IPS-20b (cell line): ENCODE measurements at regions not wholly inside any gene's neighbourhood (a gene's known extent, or its start where the extent isn't known, plus 50 kb on each side); places are given as distances from the start of the nearest gene placed in this dataset.
"Not testable (repeated sequence)": the region's sequence is repeated elsewhere in the genome, so short reads cannot be mapped to it uniquely, and the experiment has no call there.

Experiments
- H3K27ac ChIP-seq: one replicate; pipeline ENCODE4 v1.5.1; 2013; ENCODE audit warnings: low read length
- H3K27me3 ChIP-seq: 2 replicates; pipeline ENCODE4 v1.6.1; 2013; ENCODE audit warnings: mild to moderate bottlenecking, low read length, inconsistent platforms; ENCODE audit not compliant: insufficient read depth
- H3K36me3 ChIP-seq: 2 replicates; pipeline ENCODE4 v1.6.1; 2013; ENCODE audit warnings: low read depth, mild to moderate bottlenecking, inconsistent platforms, low read length, moderate library complexity; ENCODE audit not compliant: insufficient read depth
- H3K4me1 ChIP-seq: 2 replicates; pipeline ENCODE4 v1.6.1; 2013; ENCODE audit warnings: mild to moderate bottlenecking, control low read depth, inconsistent platforms, low read length, moderate library complexity; ENCODE audit not compliant: insufficient read depth
- H3K4me3 ChIP-seq: 2 replicates; pipeline ENCODE4 v1.5.1; 2013; ENCODE audit warnings: mild to moderate bottlenecking, low read length, inconsistent platforms
- H3K9ac ChIP-seq: 2 replicates; pipeline ENCODE4 v1.6.1; 2013; ENCODE audit warnings: low read depth, mild to moderate bottlenecking, inconsistent platforms, low read length, moderate library complexity
- H3K9me3 ChIP-seq: 2 replicates; pipeline ENCODE4 v1.6.1; 2013; ENCODE audit warnings: mild to moderate bottlenecking, low read depth, low read length, inconsistent platforms; ENCODE audit not compliant: insufficient read depth

DNA sequence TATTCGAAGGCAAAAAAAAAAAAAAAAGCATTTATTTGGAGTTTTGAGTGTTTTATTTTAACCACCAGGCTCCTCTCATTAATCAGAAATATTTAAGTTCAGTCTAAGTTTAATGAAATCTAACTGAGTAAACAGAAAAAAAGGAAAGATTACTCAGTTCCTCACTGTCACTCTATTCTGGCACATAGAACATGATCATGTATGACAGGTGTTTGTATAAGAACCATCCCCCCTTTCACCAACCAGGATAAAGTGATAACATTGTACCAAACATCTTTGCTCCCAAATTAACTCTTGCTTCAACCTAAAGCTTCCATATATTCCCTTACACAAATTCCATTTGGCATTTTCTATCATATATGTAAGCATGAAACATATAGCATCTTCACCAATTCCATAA is 176.2 kb upstream of the HSF2 start:
- H3K27me3 ChIP-seq, result no peaks in the 10 kb centered on the region
- no peak overlapping the region for H3K4me3 ChIP-seq
- H3K27ac ChIP-seq, result no peak overlapping the region
- no peaks in the 10 kb centered on the region for H3K9me3 ChIP-seq
- H3K36me3 ChIP-seq, result no peaks in the 10 kb centered on the region
- no peak overlapping the region for H3K9ac ChIP-seq
- H3K4me1 ChIP-seq, result no peaks in the 10 kb centered on the region

DNA sequence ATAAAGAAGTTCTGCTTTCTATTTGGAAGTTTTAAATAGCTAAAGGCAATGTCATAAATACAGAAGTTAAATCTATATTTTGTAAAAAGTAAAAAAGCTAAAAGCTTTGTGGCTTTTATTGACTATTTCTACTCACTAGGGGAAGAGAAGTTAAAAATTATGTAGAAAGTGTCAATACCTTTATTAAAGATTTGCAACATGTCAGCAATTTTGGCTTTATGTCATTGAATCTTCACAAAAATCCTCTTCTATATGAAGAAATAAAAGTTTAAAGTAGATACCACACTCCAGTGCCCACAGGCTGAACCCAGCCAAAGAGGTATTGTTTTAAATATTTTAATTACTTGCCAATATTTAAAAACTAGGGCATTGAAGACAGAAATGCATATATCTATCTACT is 160.6 kb upstream of the HSF2 start:
- no peak overlapping the region for H3K4me3 ChIP-seq
- H3K9me3 ChIP-seq, result no peaks in the 10 kb centered on the region
- H3K36me3 ChIP-seq, result no peaks in the 10 kb centered on the region
- no peak overlapping the region for H3K9ac ChIP-seq
- no peaks in the 10 kb centered on the region for H3K27me3 ChIP-seq
- H3K4me1 ChIP-seq, result no peaks in the 10 kb centered on the region
- no peak overlapping the region for H3K27ac ChIP-seq

DNA sequence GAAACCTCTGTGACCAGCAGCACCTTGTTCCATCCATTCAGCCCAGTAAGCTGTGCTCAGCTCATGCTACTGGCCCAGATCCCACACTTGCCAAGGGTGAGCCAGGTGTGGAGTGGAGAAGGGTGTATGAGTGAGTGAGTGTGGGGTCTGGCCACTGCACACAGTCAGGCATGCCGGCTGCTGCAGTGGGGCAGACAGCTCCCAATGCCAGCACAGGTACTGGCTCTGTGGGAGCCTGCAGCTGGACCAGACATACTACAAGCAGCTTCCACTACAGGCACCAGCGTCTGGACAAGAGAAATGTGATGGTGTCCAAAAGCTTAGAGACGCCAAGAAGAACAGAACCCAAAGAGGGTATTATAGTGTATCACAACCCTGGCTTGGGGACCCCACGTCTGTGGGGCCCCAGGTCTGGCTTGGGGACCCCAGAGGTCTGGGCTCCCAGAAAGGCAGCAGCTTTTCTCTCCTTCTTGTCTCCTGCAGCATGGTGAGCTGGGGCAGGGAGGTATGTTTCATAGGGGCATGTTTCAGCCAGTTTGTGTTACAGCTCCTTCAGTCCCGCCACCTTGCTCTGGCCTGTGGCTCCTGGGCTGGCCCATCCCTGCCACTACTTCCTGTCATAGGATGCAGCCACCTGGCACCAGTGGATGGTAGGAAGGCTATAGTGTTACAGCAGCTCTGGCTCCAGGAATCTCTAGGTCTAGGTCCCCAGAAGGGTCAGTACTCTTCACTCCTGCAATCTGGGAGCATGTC is 152.4 kb upstream of the HSF2 start:
- Histone ChIP-seq H3K9ac (no peak overlapping the region), H3K27me3 (no peaks in the 10 kb centered on the region), H3K9me3 (no peaks in the 10 kb centered on the region), H3K4me3 (no peak overlapping the region), H3K36me3 (no peaks in the 10 kb centered on the region), H3K4me1 (no peaks in the 10 kb centered on the region), H3K27ac (no peak overlapping the region)

DNA sequence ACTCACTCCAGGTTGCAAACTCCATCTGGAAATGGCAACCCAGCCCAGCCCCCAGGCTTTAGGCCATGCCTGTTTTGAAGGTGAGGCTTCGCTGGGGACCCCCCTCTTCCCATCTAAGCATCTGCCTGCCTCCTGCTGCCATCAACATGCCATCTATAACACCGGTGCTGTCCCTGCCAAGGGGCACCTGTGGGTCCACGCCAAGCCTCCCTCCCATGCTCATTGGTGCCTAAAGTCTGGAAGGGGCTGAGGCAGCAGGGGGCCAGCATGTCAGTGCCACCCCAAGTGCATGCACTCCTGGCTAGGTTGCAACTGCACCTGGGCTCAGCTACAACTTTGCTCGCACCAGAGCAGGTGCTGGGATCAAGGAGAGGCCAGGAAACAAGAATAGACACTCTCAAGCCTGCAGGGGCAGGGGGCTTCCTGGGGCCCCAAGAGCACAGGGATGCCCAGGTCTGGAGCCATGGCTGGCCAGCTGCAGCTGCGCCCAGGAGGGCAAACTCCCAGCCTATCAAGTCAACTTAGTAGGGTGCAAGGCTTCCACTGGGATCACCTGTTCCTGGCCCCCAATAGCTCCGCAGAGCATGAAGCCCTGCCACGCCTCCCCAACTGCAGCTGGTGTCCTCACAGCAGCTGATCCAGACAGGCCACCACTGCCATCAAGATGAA is 151.3 kb upstream of the HSF2 start:
- Histone ChIP-seq H3K27me3 (no peaks in the 10 kb centered on the region), H3K9ac (no peak overlapping the region), H3K9me3 (no peaks in the 10 kb centered on the region), H3K27ac (no peak overlapping the region), H3K36me3 (no peaks in the 10 kb centered on the region), H3K4me3 (no peak overlapping the region), H3K4me1 (no peaks in the 10 kb centered on the region)

DNA sequence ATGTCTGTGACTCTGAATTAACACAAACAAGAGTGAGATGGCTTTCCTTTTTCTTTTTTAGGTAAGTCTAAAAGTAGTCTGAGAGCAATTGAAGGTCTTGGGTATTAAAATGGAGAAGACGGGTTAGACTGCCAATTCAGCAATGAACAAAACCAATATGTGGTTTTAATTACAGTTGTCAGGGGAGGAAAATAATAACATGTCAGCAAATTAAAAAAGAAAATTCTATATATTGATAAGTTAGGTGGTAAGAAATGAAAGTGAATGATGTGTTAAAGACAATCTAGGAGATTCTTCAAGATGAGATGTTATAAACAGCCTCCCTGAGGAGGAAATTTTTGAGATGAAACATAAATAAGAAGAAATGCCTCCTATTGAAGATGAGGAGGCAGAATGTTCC is 150.6 kb upstream of the HSF2 start:
- Histone ChIP-seq H3K9me3 (no peaks in the 10 kb centered on the region), H3K4me3 (no peak overlapping the region), H3K27ac (no peak overlapping the region), H3K4me1 (no peaks in the 10 kb centered on the region), H3K9ac (no peak overlapping the region), H3K36me3 (no peaks in the 10 kb centered on the region), H3K27me3 (no peaks in the 10 kb centered on the region)

DNA sequence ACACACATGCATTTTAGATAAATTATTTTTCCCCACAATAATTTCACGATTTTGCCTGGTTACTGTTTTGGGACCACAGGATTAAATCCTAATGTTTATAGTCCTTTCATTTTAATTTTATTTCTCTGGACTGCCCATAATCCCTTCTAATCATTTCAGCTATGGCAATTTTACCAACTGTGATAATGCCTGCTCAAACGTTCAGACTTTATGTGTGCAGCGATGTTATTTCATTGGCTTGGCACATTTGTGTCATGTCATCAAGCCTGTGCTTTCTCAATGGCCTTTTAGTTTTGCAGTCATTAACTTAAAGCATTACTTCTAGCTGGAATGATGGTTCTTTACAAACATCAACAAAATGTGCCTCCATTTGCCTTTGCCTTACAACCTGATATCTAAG is 140.6 kb upstream of the HSF2 start:
- Histone ChIP-seq H3K9ac (no peak overlapping the region), H3K4me3 (no peak overlapping the region), H3K4me1 (peaks cover 6% of the 10 kb centered on the region; the same call in 1 of the 2 replicates), H3K27me3 (no peaks in the 10 kb centered on the region), H3K36me3 (no peaks in the 10 kb centered on the region), H3K27ac (no peak overlapping the region), H3K9me3 (no peaks in the 10 kb centered on the region)

DNA sequence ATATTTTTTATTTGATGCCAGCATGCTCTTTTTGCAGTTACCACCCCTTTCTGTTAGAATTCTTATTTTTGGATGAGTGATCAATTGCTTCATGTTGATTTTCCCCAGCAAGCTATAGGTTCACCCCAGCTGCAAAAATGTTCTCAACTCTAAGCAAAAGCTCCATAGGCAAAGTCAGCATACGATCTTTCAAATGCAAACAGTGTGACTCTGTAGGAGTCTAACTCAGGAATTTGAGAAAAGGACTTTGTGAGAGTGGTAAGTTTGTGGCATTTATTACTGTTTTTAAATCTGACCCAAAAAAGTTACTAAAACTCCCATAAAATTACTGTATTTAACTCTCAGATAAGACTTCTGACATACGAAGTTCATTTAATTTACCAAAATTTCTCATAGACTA is 134.9 kb upstream of the HSF2 start:
- peak overlapping the region; percentile 29; the same call in 1 of the 2 replicates for H3K4me3 ChIP-seq

DNA sequence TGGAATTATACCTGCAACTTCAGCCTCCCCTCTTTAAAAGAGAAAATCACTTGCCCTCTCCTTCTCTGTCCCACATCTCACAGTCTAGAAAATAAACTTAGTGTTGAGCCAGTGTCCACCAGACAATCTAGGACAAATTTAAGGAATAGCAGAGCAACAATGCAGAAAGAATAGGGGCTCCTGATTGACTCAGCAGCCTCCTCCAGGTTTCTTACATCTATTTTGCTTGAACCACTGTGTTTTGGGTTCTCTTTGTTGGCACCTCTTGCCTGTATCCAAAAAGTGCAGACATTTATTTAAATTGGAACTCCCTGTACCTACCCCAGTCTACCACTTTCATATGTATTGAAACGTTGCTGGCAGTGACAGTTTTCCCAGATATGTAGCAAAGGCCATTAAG is 133.7 kb upstream of the HSF2 start:
- peaks cover 5% of the 10 kb centered on the region; the same call in 1 of the 2 replicates for H3K36me3 ChIP-seq

More for the DNA sequence above, 134.9 kb upstream of the HSF2 start:
- H3K9me3 ChIP-seq, result peaks cover 11% of the 10 kb centered on the region
- H3K27ac ChIP-seq, result no peak overlapping the region
- no peak overlapping the region for H3K9ac ChIP-seq
- no peaks in the 10 kb centered on the region for H3K27me3 ChIP-seq
- H3K36me3 ChIP-seq, result peaks cover 5% of the 10 kb centered on the region; the same call in 1 of the 2 replicates
- H3K4me1 ChIP-seq, result peaks cover 17% of the 10 kb centered on the region; the same call in 1 of the 2 replicates

DNA sequence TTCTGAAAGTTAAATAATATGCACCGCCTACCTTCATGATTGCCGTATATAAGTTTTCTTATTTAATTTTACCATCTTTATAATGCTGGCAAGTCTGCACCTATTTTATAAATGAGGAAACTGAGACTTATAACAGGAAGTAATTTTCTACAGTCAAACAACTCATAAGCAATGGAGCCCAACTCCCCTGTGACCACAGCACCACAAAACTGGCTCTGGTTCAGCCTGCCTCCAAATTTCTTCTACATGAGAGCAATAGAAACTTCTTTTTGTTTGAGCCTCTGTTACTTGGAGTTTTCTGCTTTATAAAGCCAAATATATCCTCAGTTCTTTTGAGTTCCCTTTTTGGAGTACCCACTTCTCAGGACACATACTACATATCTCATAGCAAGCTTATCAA is 131.1 kb upstream of the HSF2 start:
- no peaks in the 10 kb centered on the region for H3K27me3 ChIP-seq

More for the DNA sequence above, 133.7 kb upstream of the HSF2 start:
- Histone ChIP-seq H3K27ac (no peak overlapping the region), H3K9me3 (peaks cover 11% of the 10 kb centered on the region), H3K4me3 (no peak overlapping the region), H3K4me1 (peaks cover 17% of the 10 kb centered on the region; the same call in 1 of the 2 replicates), H3K9ac (no peak overlapping the region), H3K27me3 (no peaks in the 10 kb centered on the region)

DNA sequence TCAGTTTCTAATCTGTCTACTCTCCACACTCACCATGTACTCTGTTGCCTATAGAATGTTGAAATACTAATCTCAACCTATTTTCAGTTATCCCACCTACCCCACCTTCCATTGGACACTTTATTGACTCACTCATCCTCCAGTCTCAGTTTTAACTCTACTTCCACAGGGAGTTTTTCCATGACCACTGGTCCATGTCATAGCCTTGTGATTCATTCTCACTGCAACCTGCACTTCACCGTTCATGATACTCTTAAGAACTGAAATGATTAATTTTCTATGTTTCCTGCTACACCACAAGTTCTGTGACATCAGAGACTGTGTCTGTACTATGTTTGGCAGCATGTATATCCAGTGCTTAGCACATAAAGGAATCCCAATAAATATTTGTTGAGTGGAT is 122.8 kb upstream of the HSF2 start:
- H3K36me3 ChIP-seq, result no peaks in the 10 kb centered on the region
- H3K9ac ChIP-seq, result no peak overlapping the region
- H3K27me3 ChIP-seq, result no peaks in the 10 kb centered on the region
- H3K4me3 ChIP-seq, result no peak overlapping the region
- no peak overlapping the region for H3K27ac ChIP-seq
- no peaks in the 10 kb centered on the region for H3K9me3 ChIP-seq
- H3K4me1 ChIP-seq, result no peaks in the 10 kb centered on the region

More for the DNA sequence above, 131.1 kb upstream of the HSF2 start:
- Histone ChIP-seq H3K36me3 (peaks cover 5% of the 10 kb centered on the region; the same call in 1 of the 2 replicates), H3K4me1 (peaks cover 15% of the 10 kb centered on the region; the same call in 1 of the 2 replicates), H3K27ac (no peak overlapping the region), H3K9ac (no peak overlapping the region), H3K9me3 (peaks cover 11% of the 10 kb centered on the region), H3K4me3 (no peak overlapping the region)

DNA sequence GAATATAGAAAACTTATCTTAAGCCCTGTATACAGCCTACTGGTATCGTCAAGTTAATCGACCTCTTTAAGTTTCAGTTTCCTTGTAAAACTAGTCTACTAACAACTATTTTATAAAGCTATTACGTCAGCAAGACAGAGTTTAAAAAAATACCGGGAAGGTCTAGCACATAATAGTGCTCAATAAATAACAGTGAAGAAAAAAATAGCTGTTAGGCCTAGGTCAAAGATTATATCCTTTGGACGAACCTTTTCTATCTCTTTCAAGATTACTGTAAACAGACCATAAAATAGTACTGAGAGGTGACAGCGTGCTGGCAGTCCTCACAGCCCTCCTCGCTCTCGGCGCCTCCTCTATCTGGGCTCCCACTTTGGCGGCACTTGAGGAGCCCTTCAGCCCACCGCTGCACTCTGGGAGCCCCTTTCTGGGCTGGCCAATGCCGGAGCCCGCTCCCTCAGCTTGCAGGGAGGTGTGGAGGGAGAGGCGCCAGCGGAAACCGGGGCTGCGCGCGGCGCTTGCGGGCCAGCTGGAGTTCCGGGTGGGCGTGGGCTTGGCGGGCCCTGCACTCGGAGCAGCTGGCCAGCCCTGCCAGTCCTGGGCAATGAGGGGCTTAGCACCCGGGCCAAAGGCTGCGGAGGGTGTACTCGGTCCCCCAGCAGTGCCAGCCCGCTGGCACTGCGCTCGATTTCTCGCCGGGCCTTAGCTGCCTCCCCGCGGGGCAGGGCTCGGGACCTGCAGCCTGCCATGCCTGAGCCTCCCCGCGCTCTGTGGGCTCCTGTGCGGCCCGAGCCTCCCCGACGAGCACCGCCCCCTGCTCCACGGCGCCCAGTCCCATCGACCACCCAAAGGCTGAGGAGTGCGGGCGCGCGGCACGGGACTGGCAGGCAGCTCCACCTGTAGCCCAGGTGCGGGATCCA is 119.1 kb upstream of the HSF2 start:
- not testable (repeated sequence) for H3K36me3 ChIP-seq

More for the DNA sequence above, 119.1 kb upstream of the HSF2 start:
- H3K4me1 ChIP-seq, H3K4me3 ChIP-seq, H3K27me3 ChIP-seq, H3K27ac ChIP-seq, H3K9ac ChIP-seq, H3K9me3 ChIP-seq: not testable (repeated sequence)
